NCI-H1930 (cell line): ENCODE measurements at regions not wholly inside any gene's neighbourhood (a gene's known extent, or its start where the extent isn't known, plus 50 kb on each side); places are given as distances from the start of the nearest gene placed in this dataset.
"Not testable (repeated sequence)": the region's sequence is repeated elsewhere in the genome, so short reads cannot be mapped to it uniquely, and the experiment has no call there.

Experiments
- DNase-seq, 2 experiments: peaks; one replicate each; lab custom pipeline; 2025; lab: John Stamatoyannopoulos, UW

GRCh38 chr6:146937316-146937715 lies 266.9 kb upstream of the STXBP5 start:
- DNase-seq: no peak

- no peak for DNase-seq
Observed at GRCh38 chr6:146938266-146938665, 266.0 kb upstream of the STXBP5 start.

- not testable (repeated sequence) for DNase-seq
Observed at GRCh38 chr6:146939456-146939855, 264.8 kb upstream of the STXBP5 start.

GRCh38 chr6:146943664-146944063 lies 260.6 kb upstream of the STXBP5 start:
- DNase-seq: no peak

DNA sequence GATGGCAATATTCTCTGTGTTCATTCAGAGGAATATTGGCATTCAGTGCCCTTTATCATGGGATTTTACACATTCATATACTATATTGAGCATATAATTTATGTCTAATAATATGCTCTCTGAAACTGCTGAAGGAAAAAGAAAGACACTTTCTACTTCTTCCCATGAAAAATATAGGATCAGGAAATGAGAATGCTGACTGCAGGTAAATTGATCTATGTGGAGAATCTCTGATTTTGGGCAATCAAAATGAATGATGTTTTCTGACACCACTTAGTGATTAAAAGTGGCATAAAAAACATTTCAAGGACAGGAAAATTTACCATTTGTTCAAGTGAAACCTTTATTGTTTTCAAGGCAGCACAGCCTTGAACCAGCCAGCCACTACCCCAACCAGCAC lies 260.1 kb upstream of the STXBP5 start:
- no peak for DNase-seq

- DNase-seq: no peak
Observed at GRCh38 chr6:146944809-146945208, 259.4 kb upstream of the STXBP5 start.

GRCh38 chr6:146946559-146946958 lies 257.7 kb upstream of the STXBP5 start:
- DNase-seq: no peak

DNA sequence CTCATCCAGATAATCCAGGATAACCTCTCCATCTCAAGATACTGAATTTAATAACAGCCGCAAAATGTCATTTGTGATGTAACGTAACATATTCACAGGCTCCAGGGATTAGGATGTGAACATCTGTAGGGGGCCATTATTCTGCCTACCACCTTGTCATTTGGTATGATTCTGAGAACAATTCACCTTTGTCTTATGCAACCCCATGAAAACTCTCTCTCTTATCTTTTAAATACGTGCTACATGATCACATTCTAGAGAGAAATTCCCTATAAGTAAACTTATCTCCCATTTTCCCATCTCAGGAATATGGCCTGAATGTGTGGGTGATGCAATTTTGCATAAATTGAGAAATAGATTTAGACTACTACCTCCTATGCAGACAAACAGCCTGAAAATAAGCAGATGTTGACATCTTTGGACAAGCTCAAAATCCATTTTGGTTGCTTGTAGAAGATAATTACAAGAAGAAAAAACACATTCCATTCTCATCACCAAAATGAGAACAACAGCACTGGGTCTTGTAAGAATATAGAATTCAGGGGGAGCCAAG lies 255.4 kb upstream of the STXBP5 start:
- DNase-seq: no peak

DNA sequence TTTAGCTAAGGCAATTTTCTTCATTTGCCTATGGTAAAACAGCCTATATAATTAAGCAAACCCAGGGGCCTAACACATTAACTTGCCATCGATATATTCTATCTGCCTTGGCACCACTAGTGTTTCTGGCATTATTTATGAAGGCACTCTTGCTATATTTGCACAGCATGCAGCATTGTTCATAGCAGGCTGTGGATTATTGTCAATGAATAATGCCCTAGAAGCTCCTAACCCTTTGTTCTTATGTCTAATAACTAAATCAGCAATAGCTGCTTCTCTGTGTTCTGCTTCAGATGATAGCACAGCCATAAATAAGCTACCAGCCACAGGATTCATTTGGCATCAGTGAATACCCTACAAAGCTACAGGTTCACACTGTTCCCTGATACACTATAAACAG lies 254.8 kb upstream of the STXBP5 start:
- no peak for DNase-seq

DNA sequence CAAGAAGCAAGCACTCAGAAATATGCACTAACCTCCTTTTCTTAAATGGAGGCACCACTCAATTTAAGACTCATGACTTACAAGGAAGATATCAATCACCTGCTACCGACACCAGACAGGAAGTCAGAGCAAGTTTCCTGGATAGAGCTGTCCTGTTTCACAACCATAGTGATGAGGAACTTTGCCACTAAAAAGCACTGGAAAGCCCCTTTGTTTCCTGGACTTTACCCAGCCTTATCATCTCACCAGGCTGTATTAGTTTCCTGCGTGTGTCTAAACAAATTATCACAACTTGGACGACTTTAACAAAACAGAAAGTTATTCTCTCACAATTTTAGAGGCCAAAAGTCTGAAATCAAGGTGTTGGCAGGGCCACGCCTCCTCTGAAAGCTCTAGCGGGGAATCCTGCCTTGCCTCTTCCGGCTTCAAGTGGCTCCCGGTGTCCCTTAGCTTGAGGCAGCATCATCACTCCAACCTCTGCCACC lies 253.8 kb upstream of the STXBP5 start:
- no peak for DNase-seq

DNA sequence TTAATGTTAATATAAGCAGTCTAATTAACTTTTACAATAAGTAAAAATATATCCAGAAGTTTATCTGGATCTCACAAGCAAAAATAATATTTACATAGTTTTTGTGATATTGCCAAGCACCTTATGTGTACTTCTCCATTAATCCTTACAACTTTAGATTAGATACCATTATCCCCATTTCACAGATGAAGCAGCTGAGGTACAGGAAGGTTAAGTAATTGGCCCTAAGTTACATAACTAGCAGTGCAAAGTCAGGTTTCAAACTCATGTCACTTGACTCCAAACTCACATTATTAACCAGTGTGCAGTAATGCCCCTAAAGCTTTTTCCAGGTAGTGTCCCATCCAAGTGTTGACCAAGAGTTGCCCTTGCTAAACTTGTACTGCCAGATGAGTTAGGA lies 248.6 kb upstream of the STXBP5 start:
- DNase-seq: no peak

GRCh38 chr6:146957181-146958093 lies 246.8 kb upstream of the STXBP5 start:
- no peak for DNase-seq

DNA sequence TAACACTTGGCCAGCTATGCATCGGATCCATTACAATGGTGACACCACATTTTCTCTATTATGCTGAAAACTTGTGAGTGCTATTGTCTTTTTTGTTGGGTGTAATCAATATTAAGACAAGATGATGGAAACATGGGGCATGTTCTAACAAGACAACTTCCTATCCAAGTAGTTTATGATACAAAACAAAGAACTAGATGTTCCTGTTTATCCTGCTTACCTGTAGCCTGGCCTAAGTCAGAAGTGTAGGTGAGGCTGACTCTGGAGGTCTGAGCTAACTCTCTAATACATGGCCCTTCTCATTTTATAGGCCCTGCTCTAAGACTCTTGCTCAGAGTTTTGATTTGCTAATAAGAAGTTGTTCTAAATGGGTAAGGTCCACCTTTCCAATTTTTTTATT lies 242.4 kb upstream of the STXBP5 start:
- DNase-seq: no peak

DNA sequence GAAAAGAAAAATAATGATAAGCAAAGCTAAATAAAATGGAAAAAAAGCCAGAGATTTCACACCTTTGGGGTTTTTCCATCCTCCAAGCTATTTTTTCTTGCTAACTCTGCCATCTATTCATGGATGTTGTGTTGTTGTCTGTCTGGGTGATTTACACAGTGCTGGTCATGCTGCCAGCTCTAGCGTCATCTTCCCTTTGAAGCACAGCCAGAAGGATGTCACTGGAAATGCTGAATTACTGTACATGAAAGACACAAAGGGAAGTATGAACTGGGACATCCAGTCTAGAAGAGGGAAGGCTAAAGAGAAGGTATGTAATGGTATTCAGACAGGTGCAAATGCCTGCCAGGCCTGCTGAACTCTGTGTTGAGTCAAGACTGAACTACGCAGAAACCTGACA lies 241.9 kb upstream of the STXBP5 start:
- DNase-seq: no peak

GRCh38 chr6:146965110-146965689 lies 239.0 kb upstream of the STXBP5 start:
- DNase-seq: no peak

DNA sequence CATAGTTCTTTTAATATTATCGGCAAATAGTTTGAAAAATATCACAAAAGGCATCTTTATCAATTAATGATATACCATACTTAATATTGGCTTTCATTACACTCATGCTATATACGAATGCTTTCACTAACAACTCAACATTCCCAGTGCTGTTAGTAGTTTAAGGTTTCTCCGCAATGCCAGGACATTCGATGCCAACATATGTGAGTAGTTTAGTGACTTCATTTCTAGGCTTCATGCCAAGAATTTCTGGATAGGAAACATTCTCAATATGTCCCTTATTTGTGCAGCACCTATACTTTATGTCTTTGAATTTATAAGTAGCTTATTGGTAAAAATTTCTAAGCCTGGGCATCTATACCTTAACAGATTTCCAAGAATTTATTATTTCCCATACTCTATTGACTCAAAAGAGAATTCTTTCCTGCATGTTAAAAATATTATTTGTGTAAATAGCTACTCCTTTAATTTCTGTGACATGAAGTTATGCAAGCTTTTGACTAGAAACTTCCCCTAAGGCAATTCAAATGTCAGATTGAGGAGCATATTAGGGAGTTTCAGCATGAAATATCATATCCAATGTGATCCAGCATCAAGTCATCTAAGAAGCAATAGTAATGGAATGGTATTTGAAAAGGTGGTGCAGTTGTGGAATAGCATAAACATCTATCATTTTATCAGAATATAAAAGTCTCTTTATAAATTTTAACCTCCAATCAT lies 236.0 kb upstream of the STXBP5 start:
- DNase-seq: no peak

- no peak for DNase-seq
Observed at GRCh38 chr6:146972546-146972945, 231.7 kb upstream of the STXBP5 start.

DNA sequence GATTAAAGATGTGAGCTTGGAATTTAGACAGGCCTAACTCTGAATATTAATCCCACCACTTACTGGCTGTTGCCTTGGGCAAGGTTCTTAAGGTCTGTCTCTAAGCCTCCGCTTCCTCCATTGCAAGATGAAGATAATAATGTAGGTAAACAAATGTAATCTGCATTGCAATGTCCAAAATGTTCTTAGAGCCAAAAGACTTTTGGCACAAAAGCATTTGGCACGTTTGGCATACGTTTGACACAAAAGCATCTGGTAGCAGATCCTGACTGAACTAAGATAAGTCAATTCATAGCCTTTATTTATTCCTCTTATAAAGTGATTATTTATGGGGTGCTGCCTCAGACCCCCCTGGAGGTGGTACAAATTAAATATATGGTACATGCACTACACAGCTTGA lies 229.9 kb upstream of the STXBP5 start:
- DNase-seq: no peak

DNA sequence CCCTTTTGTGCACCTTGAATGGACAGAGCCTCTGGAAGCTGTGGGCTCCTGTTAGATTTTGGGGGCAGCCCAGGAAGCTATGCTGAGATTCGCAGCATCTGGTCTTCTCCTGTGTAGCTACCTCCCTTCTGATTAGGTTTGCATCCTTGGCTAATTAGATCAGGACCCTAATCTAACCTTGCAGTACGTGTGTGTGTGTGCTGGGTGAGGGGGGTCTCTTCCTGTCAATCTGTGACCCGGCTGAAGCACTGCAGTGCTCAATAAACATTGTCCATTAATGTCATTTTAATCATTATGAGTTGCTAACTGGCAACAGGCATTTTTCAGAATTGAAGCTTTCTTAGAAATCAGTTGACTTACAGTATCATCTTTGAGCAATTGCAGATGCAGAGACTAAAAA lies 229.1 kb upstream of the STXBP5 start:
- no peak for DNase-seq

DNA sequence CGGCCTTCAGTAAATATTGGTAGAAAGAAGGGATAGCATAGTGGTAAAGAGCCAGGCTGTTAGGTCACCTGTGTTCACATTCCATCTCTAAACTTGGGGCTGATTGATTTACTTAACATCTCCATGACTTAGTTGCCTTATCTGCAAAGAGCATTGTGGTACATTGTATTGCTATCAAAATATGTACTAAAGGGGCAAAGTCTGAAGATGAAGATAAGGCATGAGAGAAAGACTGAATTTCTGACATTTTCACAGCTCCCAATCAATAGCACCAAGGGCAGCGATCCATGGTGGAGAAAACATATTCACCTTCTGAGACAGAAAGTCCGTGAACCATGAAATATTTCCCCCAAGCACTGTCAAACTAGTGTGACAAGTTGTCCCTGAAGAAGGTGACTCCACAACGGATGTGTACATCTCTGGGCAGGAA lies 223.3 kb upstream of the STXBP5 start:
- no peak for DNase-seq

DNA sequence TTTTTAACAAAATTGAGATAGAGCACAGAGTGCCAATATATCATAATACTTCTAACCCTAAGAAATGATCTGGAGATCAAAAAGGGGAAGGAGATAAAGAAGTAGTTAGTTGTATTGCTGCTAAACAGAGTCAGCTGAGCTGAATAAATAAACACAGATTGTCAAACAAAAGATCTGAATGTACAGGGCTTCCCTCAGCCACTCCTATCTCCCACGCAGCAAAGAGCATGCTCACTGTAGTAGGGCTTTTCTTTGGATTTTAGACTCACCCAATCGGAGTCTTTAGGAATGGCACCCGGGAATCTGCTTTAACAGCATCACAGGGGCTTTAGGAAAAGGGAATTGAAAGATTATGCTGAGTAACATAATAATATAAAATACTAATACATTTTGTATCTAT lies 222.2 kb upstream of the STXBP5 start:
- DNase-seq: no peak

- DNase-seq: no peak
Observed at GRCh38 chr6:146984251-146984924, 219.8 kb upstream of the STXBP5 start.
